HG03064 (cell line): ENCODE measurements at regions not wholly inside any gene's neighbourhood (a gene's known extent, or its start where the extent isn't known, plus 50 kb on each side); places are given as distances from the start of the nearest gene placed in this dataset.

Experiments
- ATAC-seq: cut with Tn5 transposase; IDR thresholded peaks from one replicate; pipeline ENCODE4 v1.9.1; 2021; ENCODE audit warnings: low read depth; ENCODE audit not compliant: unreplicated experiment

GRCh38 chr7:89401099-89401498 is 605.6 kb upstream of the TEX47 start:
- ATAC-seq: no peak

- ATAC-seq: no peak
Measured at GRCh38 chr7:89401690-89402089, 606.2 kb upstream of the TEX47 start.

GRCh38 chr7:89451911-89452310 is 656.4 kb upstream of the TEX47 start:
- no peak for ATAC-seq

GRCh38 chr7:89456556-89456955 is 661.0 kb upstream of the TEX47 start:
- ATAC-seq: no peak

- no peak for ATAC-seq
Measured at GRCh38 chr7:89458114-89458513, 662.6 kb upstream of the TEX47 start.

- ATAC-seq: no peak
Measured at GRCh38 chr7:89474456-89474855, 678.9 kb upstream of the TEX47 start.

- ATAC-seq: no peak
Measured at GRCh38 chr7:89477991-89478390, 676.3 kb upstream of the STEAP1 start.

- no peak for ATAC-seq
Measured at GRCh38 chr7:89495704-89496103, 658.6 kb upstream of the STEAP1 start.

GRCh38 chr7:89500084-89500483 is 654.2 kb upstream of the STEAP1 start:
- ATAC-seq: no peak

GRCh38 chr7:89503281-89503680 is 651.0 kb upstream of the STEAP1 start:
- no peak for ATAC-seq

- ATAC-seq: no peak
Measured at GRCh38 chr7:89507034-89507433, 647.2 kb upstream of the STEAP1 start.

- no peak for ATAC-seq
Measured at GRCh38 chr7:89511900-89512299, 642.4 kb upstream of the STEAP1 start.

- ATAC-seq: no peak
Measured at GRCh38 chr7:89514970-89515369, 639.3 kb upstream of the STEAP1 start.

GRCh38 chr7:89517815-89518214 is 636.5 kb upstream of the STEAP1 start:
- no peak for ATAC-seq

GRCh38 chr7:89549768-89550167 is 604.5 kb upstream of the STEAP1 start:
- ATAC-seq: no peak

- ATAC-seq: no peak
Measured at GRCh38 chr7:89554209-89554608, 600.1 kb upstream of the STEAP1 start.

GRCh38 chr7:89559596-89559995 is 594.7 kb upstream of the STEAP1 start:
- ATAC-seq: no peak

GRCh38 chr7:89563597-89563996 is 590.7 kb upstream of the STEAP1 start:
- no peak for ATAC-seq

GRCh38 chr7:89584896-89585295 is 569.4 kb upstream of the STEAP1 start:
- no peak for ATAC-seq

- ATAC-seq: no peak
Measured at GRCh38 chr7:89593125-89593524, 561.1 kb upstream of the STEAP1 start.

- no peak for ATAC-seq
Measured at GRCh38 chr7:89602984-89603383, 551.3 kb upstream of the STEAP1 start.

- ATAC-seq: no peak
Measured at GRCh38 chr7:89605362-89605761, 548.9 kb upstream of the STEAP1 start.

GRCh38 chr7:89606511-89606910 is 547.8 kb upstream of the STEAP1 start:
- ATAC-seq: no peak
